NCI-H2196 treated with DMSO at 0.1 percent for 48 hours (cell line): ENCODE measurements at regions not wholly inside any gene's neighbourhood (a gene's known extent, or its start where the extent isn't known, plus 50 kb on each side); places are given as distances from the start of the nearest gene placed in this dataset.
"Not testable (repeated sequence)": the region's sequence is repeated elsewhere in the genome, so short reads cannot be mapped to it uniquely, and the experiment has no call there.

ENCODE experiments used
- DNase-seq: peaks from one replicate; lab custom pipeline; 2025; ENCODE audit not compliant: unreplicated experiment; lab: John Stamatoyannopoulos, UW

- DNase-seq = no peak
Measured at GRCh38 chr2:234409590-234409989, 87.3 kb downstream of the ARL4C start.

- no peak for DNase-seq
Measured at GRCh38 chr2:234406085-234406484, 90.8 kb downstream of the ARL4C start.

- no peak for DNase-seq
Measured at GRCh38 chr2:234405462-234405861, 91.4 kb downstream of the ARL4C start.

- DNase-seq = no peak
Measured at GRCh38 chr2:234404957-234405356, 91.9 kb downstream of the ARL4C start.

- no peak for DNase-seq
Measured at GRCh38 chr2:234403751-234404150, 93.1 kb downstream of the ARL4C start.

- no peak for DNase-seq
Measured at GRCh38 chr2:234403074-234403473, 93.8 kb downstream of the ARL4C start.

GRCh38 chr2:234401426-234401825 is 95.5 kb downstream of the ARL4C start:
- no peak for DNase-seq

GRCh38 chr2:234399451-234400246 is 97.2 kb downstream of the ARL4C start:
- DNase-seq = no peak

- DNase-seq = no peak
Measured at GRCh38 chr2:234398531-234398930, 98.3 kb downstream of the ARL4C start.

- DNase-seq = peak; percentile 95
Measured at GRCh38 chr2:234395891-234396420, 100.9 kb downstream of the ARL4C start.

- DNase-seq = no peak
Measured at GRCh38 chr2:234394450-234394849, 102.4 kb downstream of the ARL4C start.

GRCh38 chr2:234393354-234393753 is 103.5 kb downstream of the ARL4C start:
- DNase-seq = no peak

- no peak for DNase-seq
Measured at GRCh38 chr2:234392041-234392615, 104.8 kb downstream of the ARL4C start.

GRCh38 chr2:234391625-234392024 is 105.3 kb downstream of the ARL4C start:
- no peak for DNase-seq

GRCh38 chr2:234389661-234390060 is 107.2 kb downstream of the ARL4C start:
- not testable (repeated sequence) for DNase-seq

GRCh38 chr2:234388591-234388990 is 108.3 kb downstream of the ARL4C start:
- DNase-seq = no peak

- no peak for DNase-seq
Measured at GRCh38 chr2:234386971-234387370, 109.9 kb downstream of the ARL4C start.

GRCh38 chr2:234382131-234382530 is 114.8 kb downstream of the ARL4C start:
- DNase-seq = no peak

GRCh38 chr2:234378958-234379357 is 117.9 kb downstream of the ARL4C start:
- not testable (repeated sequence) for DNase-seq

GRCh38 chr2:234378440-234378839 is 118.4 kb downstream of the ARL4C start:
- no peak for DNase-seq

GRCh38 chr2:234377761-234378391 is 119.0 kb downstream of the ARL4C start:
- DNase-seq = no peak

- DNase-seq = no peak
Measured at GRCh38 chr2:234376229-234376628, 120.7 kb downstream of the ARL4C start.
